ENCODE measurements at regions not wholly inside any gene's neighbourhood (a gene's known extent, or its start where the extent isn't known, plus 50 kb on each side); places are given as distances from the start of the nearest gene placed in this dataset.

GRCh38 chr2:38495880-38496279 is 106.8 kb downstream of the HNRNPLL start:
- TF ChIP-seq CTCF (IDR thresholded peaks at IDR 0.05; ENCODE audit: unreplicated experiment), result no peak

GRCh38 chr2:38494394-38494793 is 108.3 kb downstream of the HNRNPLL start:
- intact Hi-C loops (cut with micrococcal nuclease; ENCODE audit: unreplicated experiment), result no loop called here
- CTCF ChIA-PET, result no interaction called here
- H3K27me3 Mint-ChIP-seq (ENCODE audit: unreplicated experiment), result no peaks in the 10 kb centered on the region

More at GRCh38 chr2:38495880-38496279, 106.8 kb downstream of the HNRNPLL start:
- Mint-ChIP-seq H3K27ac (ENCODE audit: unreplicated experiment) (no peak overlapping the region), H3K4me3 (ENCODE audit: low read depth, unreplicated experiment) (no peak overlapping the region), H3K9me3 (ENCODE audit: low read depth, unreplicated experiment) (no peaks in the 10 kb centered on the region), H3K4me1 (ENCODE audit: low read depth, unreplicated experiment) (no peaks in the 10 kb centered on the region), H3K27me3 (ENCODE audit: unreplicated experiment) (no peaks in the 10 kb centered on the region), H3K36me3 (ENCODE audit: insufficient read depth, unreplicated experiment) (no peaks in the 10 kb centered on the region)
- intact Hi-C loops (cut with micrococcal nuclease; ENCODE audit: unreplicated experiment), result no loop called here
- no TSS peak for BruUV-seq (replicated peaks)
- no peak for DNase-seq
- CTCF ChIA-PET, result no interaction called here

GRCh38 chr2:38492042-38492615 is 110.6 kb downstream of the HNRNPLL start:
- Mint-ChIP-seq H3K9me3 (ENCODE audit: low read depth, unreplicated experiment) (no peaks in the 10 kb centered on the region), H3K4me1 (ENCODE audit: low read depth, unreplicated experiment) (no peaks in the 10 kb centered on the region), H3K4me3 (ENCODE audit: low read depth, unreplicated experiment) (no peak overlapping the region), H3K27ac (ENCODE audit: unreplicated experiment) (no peak overlapping the region), H3K27me3 (ENCODE audit: unreplicated experiment) (no peaks in the 10 kb centered on the region), H3K36me3 (ENCODE audit: insufficient read depth, unreplicated experiment) (no peaks in the 10 kb centered on the region)
- TF ChIP-seq CTCF (IDR thresholded peaks at IDR 0.05; ENCODE audit: unreplicated experiment), result no peak
- no peak for DNase-seq
- no TSS peak for BruUV-seq (replicated peaks)
- intact Hi-C loops (cut with micrococcal nuclease; ENCODE audit: unreplicated experiment), result no loop called here
- CTCF ChIA-PET, result no interaction called here

More at GRCh38 chr2:38494394-38494793, 108.3 kb downstream of the HNRNPLL start:
- TF ChIP-seq CTCF (IDR thresholded peaks at IDR 0.05; ENCODE audit: unreplicated experiment), result no peak
- H3K4me1 Mint-ChIP-seq (ENCODE audit: low read depth, unreplicated experiment), result no peaks in the 10 kb centered on the region
- H3K4me3 Mint-ChIP-seq (ENCODE audit: low read depth, unreplicated experiment), result no peak overlapping the region
- no TSS peak for BruUV-seq (replicated peaks)
- no peak overlapping the region for H3K27ac Mint-ChIP-seq (ENCODE audit: unreplicated experiment)
- H3K9me3 Mint-ChIP-seq (ENCODE audit: low read depth, unreplicated experiment), result no peaks in the 10 kb centered on the region
- no peaks in the 10 kb centered on the region for H3K36me3 Mint-ChIP-seq (ENCODE audit: insufficient read depth, unreplicated experiment)
- no peak for DNase-seq

GRCh38 chr2:38491436-38491835 is 111.3 kb downstream of the HNRNPLL start:
- Mint-ChIP-seq H3K4me3 (ENCODE audit: low read depth, unreplicated experiment) (no peak overlapping the region), H3K9me3 (ENCODE audit: low read depth, unreplicated experiment) (no peaks in the 10 kb centered on the region), H3K27ac (ENCODE audit: unreplicated experiment) (no peak overlapping the region), H3K27me3 (ENCODE audit: unreplicated experiment) (no peaks in the 10 kb centered on the region), H3K36me3 (ENCODE audit: insufficient read depth, unreplicated experiment) (no peaks in the 10 kb centered on the region), H3K4me1 (ENCODE audit: low read depth, unreplicated experiment) (no peaks in the 10 kb centered on the region)
- CTCF ChIA-PET, result no interaction called here
- no TSS peak for BruUV-seq (replicated peaks)
- no peak for TF ChIP-seq CTCF (IDR thresholded peaks at IDR 0.05; ENCODE audit: unreplicated experiment)
- no peak for DNase-seq
- intact Hi-C loops (cut with micrococcal nuclease; ENCODE audit: unreplicated experiment), result no loop called here

Measured in Calu3 (cell line).